ENCODE measurements at regions not wholly inside any gene's neighbourhood (a gene's known extent, or its start where the extent isn't known, plus 50 kb on each side); places are given as distances from the start of the nearest gene placed in this dataset.

GRCh38 chr13:64529874-64530485 is 2700.2 kb downstream of the PCDH9 start:
- no peaks in the 10 kb centered on the region for H3K9me3 ChIP-seq (ENCODE audit: control insufficient read depth, insufficient read depth, low read length)
- CTCF ChIA-PET = interaction anchor here (0.6 kb wide), 2 partner anchors 464 to 1112 kb away, joined by 3 to 6 read pairs; no protein-coding TSS in a partner anchor
- no peaks in the 10 kb centered on the region for H3K9me1 ChIP-seq (ENCODE audit: insufficient read depth, low read length)
- no peak overlapping the region for H3K18ac ChIP-seq (ENCODE audit: low read depth, low read length)
- no peak overlapping the region for H3K4me2 ChIP-seq (ENCODE audit: low read depth, low read length)
- H2BK20ac ChIP-seq (ENCODE audit: low read depth, low read length) = no peak overlapping the region
- H3K4me1 ChIP-seq (ENCODE audit: control insufficient read depth, insufficient read depth, low read length) = no peaks in the 10 kb centered on the region
- peak; percentile 46 for TF ChIP-seq RAD21 (IDR thresholded peaks at IDR 0.05; ENCODE audit: low read length)
- TF ChIP-seq ELK1 (IDR thresholded peaks at IDR 0.05; ENCODE audit: borderline replicate concordance, low read depth, low read length) = no peak
- TF ChIP-seq CTCF (conservative IDR thresholded peaks at IDR 0.05; ENCODE audit: low read depth, low read length) = peak; percentile 49
- peak; percentile 41 for TF ChIP-seq SMC3 (IDR thresholded peaks at IDR 0.05; ENCODE audit: low read depth, low read length)
- no peak for TF ChIP-seq MXI1 (IDR thresholded peaks at IDR 0.05; ENCODE audit: borderline replicate concordance, low read depth, low read length)
- TF ChIP-seq CEBPB (IDR thresholded peaks at IDR 0.05; ENCODE audit: low read depth, low read length) = no peak
- dilution Hi-C loops (cut with HindIII; ENCODE audit: low sequenced_read_pairs, unreplicated experiment) (no loop called here), in situ Hi-C loops (cut with MboI; ENCODE audit: low sequenced_read_pairs) (no loop called here), intact Hi-C loops (cut with micrococcal nuclease) (no loop called here)
- DNase-seq (no peak), ATAC-seq (ENCODE audit: low read depth) (no peak)
- POLR2A ChIA-PET (ENCODE audit: unreplicated experiment) = no interaction called here
- H4K5ac ChIP-seq (ENCODE audit: low read depth, low read length) = no peak overlapping the region
- H3K23ac ChIP-seq (ENCODE audit: low read depth, low read length) = no peak overlapping the region
- no peak overlapping the region for H3K4ac ChIP-seq (ENCODE audit: low read depth, low read length)
- no peak overlapping the region for H3K56ac ChIP-seq (ENCODE audit: extremely low read depth, insufficient read depth, low read length)
- no CpG with 5 or more reads among the region's 2 CpGs for WGBS, 2 experiments (ENCODE audit: extremely low coverage in 2 of 2, insufficient read length in 1 of 2)
- H3K27ac ChIP-seq (ENCODE audit: insufficient read depth, low read length) = no peak overlapping the region
- H2BK5ac ChIP-seq (ENCODE audit: low read depth, low read length, poor library complexity, severe bottlenecking) = no peak overlapping the region
- H3K36me3 ChIP-seq (ENCODE audit: control insufficient read depth, insufficient read depth, low read length) = no peaks in the 10 kb centered on the region
- H4K8ac ChIP-seq (ENCODE audit: low read depth in 2 of 2, low read length in 2 of 2) = no peak overlapping the region
- no peaks in the 10 kb centered on the region for H3K27me3 ChIP-seq (ENCODE audit: control insufficient read depth, insufficient read depth, low read length)
- no peaks in the 10 kb centered on the region for H3K79me1 ChIP-seq (ENCODE audit: low read depth in 1 of 2, low read length in 2 of 2)
- H2AFZ ChIP-seq (replicated peaks; ENCODE audit: low read length, poor library complexity) = no peak overlapping the region
- H3K14ac ChIP-seq (replicated peaks; ENCODE audit: low read depth, low read length) = no peak overlapping the region
- H2BK15ac ChIP-seq (ENCODE audit: low read depth, low read length) = no peak overlapping the region
- H2AK5ac ChIP-seq (ENCODE audit: low read depth, low read length) = no peak overlapping the region
- BruUV-seq (replicated peaks) = no TSS peak
- H3K9ac ChIP-seq (ENCODE audit: low read depth, low read length) = no peak overlapping the region
- H2AK9ac ChIP-seq (replicated peaks; ENCODE audit: low read depth, low read length, poor library complexity) = no peak overlapping the region
- no peak overlapping the region for H2BK120ac ChIP-seq (ENCODE audit: low read depth, low read length)
- no peak overlapping the region for H3K4me3 ChIP-seq (ENCODE audit: insufficient read depth, low read depth, low read length)
- H4K20me1 ChIP-seq (ENCODE audit: insufficient read depth, low read length) = no peaks in the 10 kb centered on the region
- no peak overlapping the region for H4K91ac ChIP-seq (ENCODE audit: insufficient read depth, low read depth, low read length)
